Endothelial cell of umbilical vein (primary cell): ENCODE measurements at regions not wholly inside any gene's neighbourhood (a gene's known extent, or its start where the extent isn't known, plus 50 kb on each side); places are given as distances from the start of the nearest gene placed in this dataset.

Source experiments
- BruUV-seq: library from RNA; stranded (reverse); fragments of 400-500 nt; replicated peaks from 2 replicates; lab custom pipeline; 2021; lab: Mats Ljungman, UMichigan
- CTCF ChIA-PET: fragments of 300-600, 350-600 bp; sonication (Branson Sonifier 250); formaldehyde crosslinking; loops from one replicate; lab custom pipeline; 2021; ENCODE audit warnings: antibody characterized with exemption, inconsistent platforms; lab: Charles Lee
- POLR2A ChIA-PET: fragments of 300-600, 350-600 bp; sonication (Branson Sonifier 250); formaldehyde crosslinking; loops from one replicate; lab custom pipeline; 2021; ENCODE audit warnings: antibody characterized with exemption, inconsistent platforms; lab: Charles Lee
- DNase-seq: peaks from one replicate; pipeline ENCODE4 v3.0.0-alpha.2; 2011; ENCODE audit warnings: low read depth, low spot score
- FAIRE-seq: peaks from 2 replicates; lab custom pipeline; 2011; peaks lifted over from hg19 to GRCh38; lab: Jason Lieb, UNC
- H2AFZ ChIP-seq: 2 replicates; pipeline ENCODE4 v1.6.0; 2012; ENCODE audit warnings: low read depth, low read length, control low read depth, inconsistent platforms
- H3K27ac ChIP-seq: 2 replicates; pipeline ENCODE4 v1.5.1; 2011; ENCODE audit warnings: low read depth, mild to moderate bottlenecking, control low read depth, low read length, moderate library complexity; ENCODE audit not compliant: insufficient read depth
- H3K27me3 ChIP-seq, 2 experiments: 2 replicates each; pipeline versions ENCODE4 v1.6.0 to v1.6.1; 2011; ENCODE audit warnings: low read length in 2 of 2, mixed read lengths in 1 of 2; ENCODE audit not compliant: control insufficient read depth in 2 of 2, insufficient read depth in 2 of 2
- H3K36me3 ChIP-seq, 2 experiments: 2 replicates in 1 of 2; 3 replicates in 1 of 2; pipeline ENCODE4 v1.5.1; 2011; ENCODE audit warnings: low read length in 2 of 2, mild to moderate bottlenecking in 1 of 2, moderate library complexity in 1 of 2; ENCODE audit not compliant: control insufficient read depth in 2 of 2, insufficient read depth in 2 of 2; ENCODE audit errors: extremely low read depth in 1 of 2
- H3K4me1 ChIP-seq: 3 replicates; pipeline ENCODE4 v1.5.1; 2011; ENCODE audit warnings: mild to moderate bottlenecking, low read length; ENCODE audit not compliant: control insufficient read depth, insufficient read depth; ENCODE audit errors: extremely low read depth
- H3K4me2 ChIP-seq: 2 replicates; pipeline ENCODE4 v1.6.1; 2011; ENCODE audit warnings: low read length, control low read depth, mixed read lengths; ENCODE audit not compliant: insufficient read depth
- H3K4me3 ChIP-seq, 3 experiments: fragments of 200-600 bp in 1 of 3; sonication (generic), shearing (Covaris generic) in 1 of 3; replicated peaks in 1 of 3; 2 replicates each; pipeline ENCODE4 v1.5.1; 2011 to 2016; ENCODE audit warnings: control low read depth in 3 of 3, low read length in 3 of 3, mild to moderate bottlenecking in 2 of 3, inconsistent platforms in 1 of 3, low read depth in 1 of 3, moderate library complexity in 1 of 3; ENCODE audit not compliant: insufficient read depth in 1 of 3
- H3K79me2 ChIP-seq: 2 replicates; pipeline ENCODE4 v1.6.0; 2012; ENCODE audit warnings: low read length, inconsistent platforms; ENCODE audit not compliant: control insufficient read depth, insufficient read depth
- H3K9ac ChIP-seq: replicated peaks from 2 replicates; pipeline ENCODE3; 2011; ENCODE audit warnings: low read length, control low read depth; ENCODE audit not compliant: insufficient read depth; ENCODE audit errors: extremely low read depth
- H3K9me1 ChIP-seq: replicated peaks from 3 replicates; pipeline ENCODE4 v1.6.0; 2011; ENCODE audit warnings: mild to moderate bottlenecking, low read length; ENCODE audit not compliant: control insufficient read depth, insufficient read depth; ENCODE audit errors: extremely low read depth
- H3K9me3 ChIP-seq: replicated peaks from 2 replicates; pipeline ENCODE4 v1.5.1; 2012; ENCODE audit warnings: low read length, inconsistent platforms; ENCODE audit not compliant: control insufficient read depth, insufficient read depth
- H4K20me1 ChIP-seq: replicated peaks from 2 replicates; pipeline ENCODE3; 2011; ENCODE audit warnings: mild to moderate bottlenecking, low read length; ENCODE audit not compliant: control insufficient read depth, insufficient read depth; ENCODE audit errors: extremely low read depth
- EZH2 ChIP-seq: IDR thresholded peaks from 2 replicates; pipeline ENCODE4 v1.6.1; 2012; ENCODE audit warnings: borderline replicate concordance, low read depth, mild to moderate bottlenecking, moderate library complexity, low read length, inconsistent platforms; ENCODE audit not compliant: severe bottlenecking
- FOS ChIP-seq: IDR thresholded peaks from 2 replicates; pipeline ENCODE4 v1.6.1; 2011; ENCODE audit warnings: mild to moderate bottlenecking, low read length, moderate library complexity, borderline replicate concordance; ENCODE audit not compliant: insufficient read depth
- GATA2 ChIP-seq: IDR thresholded peaks from 2 replicates; pipeline ENCODE4 v1.7.0; 2011; ENCODE audit warnings: low read depth, mild to moderate bottlenecking, moderate library complexity, mixed read lengths, low read length; ENCODE audit not compliant: insufficient read length, insufficient read depth
- JUN ChIP-seq: IDR thresholded peaks from 2 replicates; pipeline ENCODE4 v1.6.1; 2011; ENCODE audit warnings: borderline replicate concordance, low read depth; ENCODE audit not compliant: insufficient read length, insufficient read depth
- MYC ChIP-seq: IDR thresholded peaks from one replicate; pipeline ENCODE4 v1.6.1; 2011; ENCODE audit warnings: mild to moderate bottlenecking, low read depth, low read length
- POLR2A ChIP-seq: IDR thresholded peaks from 2 replicates; pipeline ENCODE4 v1.6.1; 2012; ENCODE audit warnings: low read depth, mild to moderate bottlenecking, control low read depth, low read length
- POLR2AphosphoS5 ChIP-seq: IDR thresholded peaks from 2 replicates; pipeline ENCODE4 v1.6.1; 2012; ENCODE audit warnings: low read depth, mild to moderate bottlenecking, control low read depth, low read length, moderate library complexity; ENCODE audit not compliant: insufficient read depth
- dilution Hi-C: fragments of 300-500 bp; cut with MboI; formaldehyde crosslinking; loops from one replicate; pipeline ENCODE4 v1.15.0; 2019; ENCODE audit warnings: low sequenced_read_pairs; ENCODE audit not compliant: extremely low pct_ligation_motif_present
- intact Hi-C: fragments of 100-400 bp; cut with micrococcal nuclease; formaldehyde crosslinking; loops from one replicate; pipeline ENCODE4 v1.10.0; 2022
- TF ChIP-seq, protein P1 (sequence below): IDR thresholded peaks from 2 replicates; pipeline ENCODE4 v1.6.1; 2011; ENCODE audit not compliant: insufficient read depth, insufficient read length
- TF ChIP-seq, protein P2 (sequence below), 2 donors: IDR thresholded peaks; 1 replicate in 1 of 2; 2 replicates in 1 of 2; pipeline ENCODE4 v1.5.1; 2011; ENCODE audit warnings: low read length in 2 of 2, mild to moderate bottlenecking in 2 of 2, moderate library complexity in 2 of 2, control low read depth in 1 of 2, inconsistent platforms in 1 of 2, low read depth in 1 of 2; ENCODE audit not compliant: insufficient read depth in 1 of 2; ENCODE audit errors: extremely low read depth in 1 of 2

DNA sequence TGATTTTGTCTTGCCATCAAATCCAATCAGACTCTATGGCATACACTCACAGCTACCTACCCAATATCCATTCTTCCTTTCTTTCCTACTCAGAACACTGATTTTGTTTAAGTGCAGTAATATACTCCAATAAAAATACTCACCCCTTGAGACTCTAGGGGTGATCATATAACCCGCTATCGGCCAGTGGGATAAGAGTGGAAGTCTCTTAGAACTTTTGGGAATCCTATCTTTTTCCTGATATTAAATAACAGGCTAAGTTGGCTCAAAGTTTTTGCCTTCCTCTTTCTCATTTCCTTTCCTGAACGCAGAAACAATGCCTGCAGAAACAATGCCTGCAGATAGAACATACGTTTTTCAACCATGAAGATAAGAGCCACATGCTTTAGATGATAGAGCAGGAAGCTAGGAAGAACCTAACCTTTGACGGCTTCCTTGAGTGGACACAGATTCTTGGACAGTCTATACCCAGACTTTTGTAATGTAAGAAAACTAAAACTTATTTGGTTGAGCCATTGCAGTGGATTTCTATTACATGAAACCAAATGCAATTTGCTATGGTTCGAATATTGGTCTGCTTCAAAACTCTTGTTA is 373.8 kb downstream of the STIM2 start:
- Histone ChIP-seq H3K36me3 (no peaks in the 10 kb centered on the region), H2AFZ (no peak overlapping the region), H4K20me1 (no peaks in the 10 kb centered on the region), H3K4me2 (no peak overlapping the region), H3K4me3 (no peak overlapping the region), H3K79me2 (no peaks in the 10 kb centered on the region), H3K27me3 (no peaks in the 10 kb centered on the region), H3K9me3 (peaks cover 4% of the 10 kb centered on the region), H3K9me1 (no peaks in the 10 kb centered on the region), H3K4me1 (no peaks in the 10 kb centered on the region), H3K27ac (no peak overlapping the region), H3K9ac (no peak overlapping the region)
- intact Hi-C loops, result no loop called here
- BruUV-seq, result no TSS peak
- CTCF ChIA-PET, result no interaction called here
- FAIRE-seq (no peak), DNase-seq (no peak)
- TF ChIP-seq POLR2AphosphoS5 (no peak), EZH2 (no peak), FOS (no peak), GATA2 (no peak), MYC (no peak), POLR2A (no peak), JUN (no peak)
- TF ChIP-seq, protein P1, sequence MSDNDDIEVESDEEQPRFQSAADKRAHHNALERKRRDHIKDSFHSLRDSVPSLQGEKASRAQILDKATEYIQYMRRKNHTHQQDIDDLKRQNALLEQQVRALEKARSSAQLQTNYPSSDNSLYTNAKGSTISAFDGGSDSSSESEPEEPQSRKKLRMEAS, result no peak
- TF ChIP-seq, protein P2, sequence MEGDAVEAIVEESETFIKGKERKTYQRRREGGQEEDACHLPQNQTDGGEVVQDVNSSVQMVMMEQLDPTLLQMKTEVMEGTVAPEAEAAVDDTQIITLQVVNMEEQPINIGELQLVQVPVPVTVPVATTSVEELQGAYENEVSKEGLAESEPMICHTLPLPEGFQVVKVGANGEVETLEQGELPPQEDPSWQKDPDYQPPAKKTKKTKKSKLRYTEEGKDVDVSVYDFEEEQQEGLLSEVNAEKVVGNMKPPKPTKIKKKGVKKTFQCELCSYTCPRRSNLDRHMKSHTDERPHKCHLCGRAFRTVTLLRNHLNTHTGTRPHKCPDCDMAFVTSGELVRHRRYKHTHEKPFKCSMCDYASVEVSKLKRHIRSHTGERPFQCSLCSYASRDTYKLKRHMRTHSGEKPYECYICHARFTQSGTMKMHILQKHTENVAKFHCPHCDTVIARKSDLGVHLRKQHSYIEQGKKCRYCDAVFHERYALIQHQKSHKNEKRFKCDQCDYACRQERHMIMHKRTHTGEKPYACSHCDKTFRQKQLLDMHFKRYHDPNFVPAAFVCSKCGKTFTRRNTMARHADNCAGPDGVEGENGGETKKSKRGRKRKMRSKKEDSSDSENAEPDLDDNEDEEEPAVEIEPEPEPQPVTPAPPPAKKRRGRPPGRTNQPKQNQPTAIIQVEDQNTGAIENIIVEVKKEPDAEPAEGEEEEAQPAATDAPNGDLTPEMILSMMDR (IDR thresholded peaks at IDR 0.05; ENCODE audit: extremely low read depth in 1 of 2, insufficient read depth in 1 of 2, low read depth in 1 of 2, low read length in 2 of 2), result no peak
- dilution Hi-C loops, result no loop called here
- POLR2A ChIA-PET, result interaction anchor here (0.7 kb wide), 1 partner anchor 192 kb away, joined by 4 read pairs; no protein-coding TSS in a partner anchor
